NCI-H2227 (cell line): ENCODE measurements at regions not wholly inside any gene's neighbourhood (a gene's known extent, or its start where the extent isn't known, plus 50 kb on each side); places are given as distances from the start of the nearest gene placed in this dataset.
"Not testable (repeated sequence)": the region's sequence is repeated elsewhere in the genome, so short reads cannot be mapped to it uniquely, and the experiment has no call there.

Experiments
- DNase-seq: peaks from one replicate; lab custom pipeline; 2025; ENCODE audit not compliant: unreplicated experiment; lab: John Stamatoyannopoulos, UW

GRCh38 chr10:52598936-52599335, 173.6 kb downstream of the MBL2 start:
- DNase-seq, result no peak

DNA sequence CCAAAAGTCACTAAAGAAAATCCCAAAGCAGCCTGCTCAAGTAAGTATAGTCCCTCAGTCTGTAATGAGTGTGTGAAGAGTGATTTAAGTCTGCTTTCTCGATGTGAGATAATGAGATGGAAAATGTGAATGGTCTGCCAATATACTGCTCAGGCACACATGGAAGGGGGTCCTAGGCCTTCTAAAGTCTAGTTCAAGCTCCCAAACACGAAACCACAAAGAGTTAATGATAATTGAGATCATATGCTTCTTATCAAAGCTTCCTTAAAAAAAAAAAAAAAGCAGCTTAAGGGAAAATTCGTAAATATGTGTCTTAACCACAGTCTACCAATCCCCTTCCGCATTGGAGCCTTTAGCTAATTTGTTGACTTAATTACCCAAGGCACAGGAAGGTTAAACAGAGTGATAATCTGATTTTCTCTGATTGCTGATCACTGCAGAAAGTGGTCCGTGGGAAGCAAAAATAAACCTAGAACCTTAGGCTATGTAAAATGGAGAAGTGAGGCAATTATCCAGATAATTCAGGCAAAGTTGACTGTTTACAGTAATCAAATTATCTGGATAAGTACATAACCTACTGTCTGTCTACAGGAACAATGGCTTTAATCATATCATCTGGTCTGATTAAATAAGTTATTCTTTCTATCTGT, 172.9 kb downstream of the MBL2 start:
- DNase-seq, result no peak

DNA sequence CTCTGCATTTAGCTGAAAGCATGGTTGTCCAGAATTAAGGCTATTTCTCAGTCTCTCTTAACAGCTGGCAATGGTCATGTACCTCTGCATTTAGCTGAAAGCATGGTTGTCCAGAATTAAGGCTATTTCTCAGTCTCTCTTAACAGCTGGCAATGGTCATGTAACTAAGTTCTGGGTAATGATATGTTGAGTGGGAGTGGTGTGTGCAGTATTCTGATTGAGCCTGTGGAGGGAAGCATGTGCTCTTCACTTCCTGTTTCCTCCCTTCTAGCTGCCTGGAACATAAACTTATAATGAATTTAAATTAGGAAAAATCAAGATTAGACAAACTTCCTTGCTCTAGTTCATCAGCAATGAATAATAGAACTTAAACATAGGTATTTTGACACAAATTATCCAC, 168.5 kb downstream of the MBL2 start:
- not testable (repeated sequence) for DNase-seq

- DNase-seq, result peak; percentile 90
Measured at GRCh38 chr10:52609071-52609470, 163.5 kb downstream of the MBL2 start.

DNA sequence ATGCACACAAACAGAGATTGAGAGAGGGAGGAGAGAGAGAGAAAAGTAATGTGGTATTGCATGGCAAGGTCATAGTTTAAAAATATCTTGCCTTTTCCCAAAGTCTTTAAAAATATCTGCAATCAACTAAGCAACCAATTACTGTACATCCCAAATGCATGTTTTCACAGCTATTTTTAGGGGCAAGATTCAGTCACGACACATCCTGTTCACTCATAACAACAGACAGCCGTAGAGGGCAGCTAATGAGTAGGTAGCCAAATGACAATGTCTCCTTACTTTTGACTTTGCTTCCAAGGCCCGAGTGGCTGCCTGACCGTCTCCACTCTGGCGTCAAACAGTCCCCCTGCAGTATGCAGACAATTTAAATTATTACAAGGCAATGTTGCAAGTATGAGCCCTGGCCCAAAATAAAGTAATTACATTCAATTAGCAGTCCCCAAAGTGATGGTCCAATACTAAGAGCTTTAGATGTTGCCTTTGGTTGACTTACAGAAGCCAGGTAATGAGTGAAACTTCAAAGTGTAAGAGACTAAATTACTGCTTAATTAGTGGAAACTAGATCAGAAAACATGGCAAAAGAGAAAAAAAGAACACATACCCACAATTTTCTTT, 162.9 kb downstream of the MBL2 start:
- DNase-seq, result peak; percentile 24

GRCh38 chr10:52615331-52615730, 157.3 kb downstream of the MBL2 start:
- DNase-seq, result no peak

DNA sequence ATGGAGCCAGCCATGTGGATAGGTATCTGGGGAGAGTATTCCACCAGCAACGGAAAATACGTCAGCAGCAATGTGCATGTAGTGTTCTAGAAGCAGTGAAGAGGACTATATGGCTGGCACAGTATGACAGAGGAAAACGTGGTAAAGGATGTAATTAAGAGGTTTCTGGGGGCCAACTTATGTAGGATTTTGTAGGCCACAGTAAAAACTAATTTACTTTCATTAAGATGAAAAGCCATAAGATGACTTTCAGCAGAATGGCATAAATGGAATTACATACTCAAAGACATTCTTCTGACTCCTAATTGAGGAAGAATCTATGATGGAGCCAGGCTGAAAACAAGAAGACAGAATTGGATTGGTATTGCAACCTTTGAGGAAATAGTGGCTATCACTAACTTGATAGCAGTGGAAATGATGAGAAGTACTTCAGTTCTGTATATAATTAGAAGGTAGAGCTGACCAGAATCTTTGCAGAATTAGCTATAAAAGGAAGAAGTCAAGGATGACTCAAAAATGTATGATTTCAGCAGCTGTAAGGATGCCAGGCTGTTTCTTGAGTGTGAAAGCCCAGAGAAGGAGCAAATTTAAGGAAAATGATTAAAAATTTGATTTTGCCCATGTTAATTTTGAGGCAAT, 156.7 kb downstream of the MBL2 start:
- no peak for DNase-seq

- DNase-seq, result no peak
Measured at GRCh38 chr10:52616395-52616764, 156.2 kb downstream of the MBL2 start.

GRCh38 chr10:52617346-52617745, 155.2 kb downstream of the MBL2 start:
- no peak for DNase-seq

- no peak for DNase-seq
Measured at GRCh38 chr10:52619052-52619451, 153.5 kb downstream of the MBL2 start.

- DNase-seq, result peak; percentile 7
Measured at GRCh38 chr10:52621635-52622079, 150.9 kb downstream of the MBL2 start.

GRCh38 chr10:52623761-52624160, 148.8 kb downstream of the MBL2 start:
- DNase-seq, result no peak

DNA sequence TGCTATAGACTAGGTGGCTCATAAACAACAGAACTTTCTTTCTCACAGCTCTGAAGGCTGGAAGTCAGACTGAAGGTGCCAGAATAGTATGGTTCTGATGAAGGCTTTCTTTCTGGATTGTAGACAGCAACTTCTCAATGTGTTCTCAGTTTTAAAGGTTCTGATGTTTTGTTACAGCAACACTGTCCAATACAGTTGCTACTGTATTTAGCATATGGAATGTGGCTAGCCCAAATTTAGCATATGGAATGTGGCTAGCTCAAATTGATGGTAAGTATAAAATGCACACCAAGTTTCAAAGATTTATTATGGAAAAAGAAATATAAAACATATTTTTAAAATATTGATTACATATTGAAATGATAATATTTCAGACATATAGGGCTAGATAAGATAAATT, 145.3 kb downstream of the MBL2 start:
- DNase-seq, result no peak

- no peak for DNase-seq
Measured at GRCh38 chr10:52631146-52631545, 141.4 kb downstream of the MBL2 start.

GRCh38 chr10:52631648-52632047, 140.9 kb downstream of the MBL2 start:
- no peak for DNase-seq

- no peak for DNase-seq
Measured at GRCh38 chr10:52632591-52632990, 140.0 kb downstream of the MBL2 start.

DNA sequence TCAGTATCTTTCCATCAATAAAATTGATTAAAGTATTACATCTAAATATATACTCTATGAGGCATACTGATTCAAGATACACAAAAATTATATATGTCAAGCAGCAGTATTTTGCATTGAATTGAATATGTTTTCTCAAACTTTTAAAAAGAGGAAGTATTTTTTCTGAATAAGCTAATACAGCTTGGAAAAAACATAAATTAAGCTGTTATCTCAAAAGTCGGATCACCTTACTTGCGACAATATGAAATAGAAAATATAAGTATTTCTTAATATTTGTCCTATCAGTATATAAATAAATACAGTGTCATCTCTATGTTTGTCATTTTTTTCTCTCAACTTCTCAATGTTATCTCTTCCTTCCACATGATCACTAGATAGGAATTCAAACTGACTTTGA, 139.3 kb downstream of the MBL2 start:
- DNase-seq, result no peak

- no peak for DNase-seq
Measured at GRCh38 chr10:52635651-52636050, 136.9 kb downstream of the MBL2 start.

GRCh38 chr10:52636874-52637273, 135.7 kb downstream of the MBL2 start:
- no peak for DNase-seq

DNA sequence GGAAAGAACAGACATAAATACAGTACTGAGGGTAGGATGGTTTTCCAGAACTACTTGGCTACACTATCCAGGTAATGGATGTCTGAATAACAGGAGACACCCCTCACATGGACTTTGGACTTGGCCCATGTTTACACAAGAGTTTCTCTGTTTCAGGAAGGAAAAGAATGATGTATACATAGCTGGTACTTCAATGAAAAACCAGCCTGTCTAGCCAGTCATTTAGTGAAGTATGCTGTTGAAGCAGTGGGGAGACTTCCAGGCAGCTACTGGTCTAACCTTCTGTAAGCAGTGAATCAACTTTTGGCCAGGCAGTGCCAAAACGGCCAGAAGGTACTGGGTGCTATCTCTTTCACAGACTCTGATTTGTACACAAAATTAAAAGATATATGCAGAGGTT, 135.0 kb downstream of the MBL2 start:
- DNase-seq, result no peak

DNA sequence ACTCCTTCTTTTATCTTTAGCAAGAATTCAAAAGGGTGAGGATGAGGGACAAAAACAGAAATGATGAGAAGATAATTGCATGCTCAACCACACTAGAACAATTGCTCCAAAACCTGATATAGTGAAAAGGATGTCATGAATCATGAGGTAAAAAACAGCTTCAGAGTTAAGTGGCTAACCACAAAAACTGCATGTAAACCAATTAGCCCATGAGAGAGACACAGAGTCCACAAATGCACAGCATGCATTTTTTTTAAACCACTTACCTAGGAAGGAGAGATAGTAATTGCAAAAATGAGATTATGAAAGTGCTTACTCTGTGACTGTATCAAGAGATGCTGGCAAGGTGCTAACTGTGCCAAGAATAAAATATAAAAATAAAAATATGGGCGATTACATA, 132.9 kb downstream of the MBL2 start:
- peak; percentile 30 for DNase-seq

DNA sequence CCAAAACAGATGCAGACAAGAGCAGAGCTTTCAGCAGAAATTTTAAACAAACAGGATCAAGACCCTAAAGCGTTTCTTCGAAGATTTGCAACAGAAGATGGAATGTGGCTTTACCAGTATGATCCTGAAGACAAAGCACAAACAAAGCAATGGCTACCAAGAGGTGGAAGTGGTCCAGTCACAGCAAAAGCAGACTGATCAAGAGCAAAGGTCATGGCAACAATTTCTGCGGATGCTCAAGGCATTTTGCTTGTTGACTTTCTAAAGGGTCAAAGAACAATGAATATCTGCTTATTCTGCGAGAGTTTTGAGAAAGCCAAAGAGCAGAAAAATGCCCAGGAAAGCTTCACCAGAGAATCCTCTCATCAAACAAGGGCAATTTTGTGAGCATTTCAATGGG, 130.4 kb downstream of the MBL2 start:
- DNase-seq, result no peak
